Endodermal cell (in vitro differentiated cells): ENCODE measurements at regions not wholly inside any gene's neighbourhood (a gene's known extent, or its start where the extent isn't known, plus 50 kb on each side); places are given as distances from the start of the nearest gene placed in this dataset.

Experiments
- DNase-seq: peaks from one replicate; pipeline ENCODE4 v3.0.0-alpha.2; 2017
- H3K27ac ChIP-seq: 2 replicates; pipeline ENCODE4 v1.5.1; 2013; ENCODE audit warnings: mild to moderate bottlenecking, low read depth, low read length, moderate library complexity
- H3K27me3 ChIP-seq: 2 replicates; pipeline ENCODE4 v1.6.1; 2013; ENCODE audit warnings: mild to moderate bottlenecking, low read length, moderate library complexity; ENCODE audit not compliant: insufficient read depth, control insufficient read depth, poor library complexity, severe bottlenecking
- H3K36me3 ChIP-seq: 2 replicates; pipeline ENCODE4 v1.7.0; 2013; ENCODE audit warnings: mild to moderate bottlenecking, low read length, moderate library complexity; ENCODE audit not compliant: control insufficient read depth, insufficient read depth
- H3K4me1 ChIP-seq: one replicate; pipeline ENCODE4 v1.7.0; 2013; ENCODE audit warnings: low read length; ENCODE audit not compliant: control insufficient read depth, insufficient read depth
- H3K4me3 ChIP-seq: 2 replicates; pipeline ENCODE4 v1.5.1; 2013; ENCODE audit warnings: mild to moderate bottlenecking, low read length, moderate library complexity
- H3K9ac ChIP-seq: 2 replicates; pipeline ENCODE4 v1.6.1; 2013; ENCODE audit warnings: mild to moderate bottlenecking, low read length, moderate library complexity; ENCODE audit not compliant: poor library complexity, severe bottlenecking; ENCODE audit errors: extremely low read depth
- H3K9me3 ChIP-seq: 2 replicates; pipeline ENCODE4 v1.6.1; 2013; ENCODE audit warnings: mild to moderate bottlenecking, low read length, moderate library complexity; ENCODE audit not compliant: control insufficient read depth
- H3K27ac Mint-ChIP-seq: 2 replicates; pipeline ENCODE4 v1.8.0; 2020; ENCODE audit warnings: mixed read lengths
- H3K27me3 Mint-ChIP-seq: 2 replicates; pipeline ENCODE4 v1.8.0; 2021; ENCODE audit warnings: mild to moderate bottlenecking, mixed read lengths; ENCODE audit not compliant: insufficient read depth
- H3K36me3 Mint-ChIP-seq: 2 replicates; pipeline ENCODE4 v1.8.0; 2020; ENCODE audit warnings: low read depth, mixed read lengths
- H3K4me1 Mint-ChIP-seq: 2 replicates; pipeline ENCODE4 v1.8.0; 2020; ENCODE audit warnings: mixed read lengths
- H3K4me3 Mint-ChIP-seq: 2 replicates; pipeline ENCODE4 v1.8.0; 2020; ENCODE audit warnings: mild to moderate bottlenecking, moderate library complexity, mixed read lengths
- H3K9me3 Mint-ChIP-seq: 2 replicates; pipeline ENCODE4 v1.8.0; 2020; ENCODE audit warnings: mild to moderate bottlenecking, mixed read lengths
- WGBS, 2 experiments: methylation state at CpG; one replicate each; pipeline versions ENCODE4 v1.1.5 to v1.1.7; 2013; ENCODE audit warnings: missing lambda C conversion rate in 2 of 2, mixed read lengths in 1 of 2; ENCODE audit not compliant: insufficient coverage in 1 of 2, insufficient read length in 1 of 2; 5-methylcytosine and 5-hydroxymethylcytosine counted together
- TF ChIP-seq, protein P1 (sequence below): fragments of 200-600 bp; sonication (generic); conservative IDR thresholded peaks from 2 replicates; pipeline ENCODE4 v1.5.0; 2021; ENCODE audit warnings: antibody characterized with exemption, mild to moderate bottlenecking

DNA sequence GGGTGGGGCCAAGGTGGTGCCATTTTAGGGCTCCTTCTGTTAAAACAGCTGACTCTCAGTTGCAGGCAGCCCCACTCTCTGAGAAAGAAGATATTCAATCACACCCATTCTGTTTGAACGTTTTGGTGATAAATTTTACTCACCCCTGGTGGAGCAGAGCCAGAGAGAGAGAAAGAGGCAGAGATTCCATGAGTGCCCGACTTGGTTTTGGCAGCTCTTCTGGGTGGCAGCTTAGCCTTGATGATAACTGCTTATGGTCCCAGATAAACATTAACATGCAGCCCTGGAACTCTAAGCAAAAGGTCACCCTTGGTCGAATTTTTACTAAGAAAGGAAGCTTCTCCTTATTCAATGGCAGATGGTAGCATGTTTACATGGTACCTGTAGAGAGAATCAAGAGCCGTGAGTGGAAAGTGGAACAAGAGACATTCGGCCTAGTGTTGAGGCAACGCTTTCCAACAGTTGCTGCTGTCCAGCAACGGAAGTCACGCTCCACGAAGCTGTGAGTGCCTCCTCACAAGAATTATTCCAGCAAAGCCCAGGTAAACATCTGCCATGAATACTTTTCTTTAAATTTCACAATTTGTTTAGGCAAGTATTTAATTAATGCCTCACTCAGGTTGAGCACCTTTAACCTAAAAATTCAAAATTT lies 530.6 kb upstream of the ROBO2 start:
- Histone ChIP-seq H3K27me3 (no peaks in the 10 kb centered on the region), H3K4me3 (no peak overlapping the region), H3K36me3 (no peaks in the 10 kb centered on the region), H3K27ac (no peak overlapping the region), H3K9me3 (no peaks in the 10 kb centered on the region), H3K9ac (no peak overlapping the region), H3K4me1 (no peaks in the 10 kb centered on the region)
- Mint-ChIP-seq H3K36me3 (no peaks in the 10 kb centered on the region), H3K4me1 (no peaks in the 10 kb centered on the region), H3K4me3 (no peak overlapping the region), H3K27ac (no peak overlapping the region), H3K27me3 (no peaks in the 10 kb centered on the region), H3K9me3 (no peaks in the 10 kb centered on the region)
- TF ChIP-seq, protein P1, sequence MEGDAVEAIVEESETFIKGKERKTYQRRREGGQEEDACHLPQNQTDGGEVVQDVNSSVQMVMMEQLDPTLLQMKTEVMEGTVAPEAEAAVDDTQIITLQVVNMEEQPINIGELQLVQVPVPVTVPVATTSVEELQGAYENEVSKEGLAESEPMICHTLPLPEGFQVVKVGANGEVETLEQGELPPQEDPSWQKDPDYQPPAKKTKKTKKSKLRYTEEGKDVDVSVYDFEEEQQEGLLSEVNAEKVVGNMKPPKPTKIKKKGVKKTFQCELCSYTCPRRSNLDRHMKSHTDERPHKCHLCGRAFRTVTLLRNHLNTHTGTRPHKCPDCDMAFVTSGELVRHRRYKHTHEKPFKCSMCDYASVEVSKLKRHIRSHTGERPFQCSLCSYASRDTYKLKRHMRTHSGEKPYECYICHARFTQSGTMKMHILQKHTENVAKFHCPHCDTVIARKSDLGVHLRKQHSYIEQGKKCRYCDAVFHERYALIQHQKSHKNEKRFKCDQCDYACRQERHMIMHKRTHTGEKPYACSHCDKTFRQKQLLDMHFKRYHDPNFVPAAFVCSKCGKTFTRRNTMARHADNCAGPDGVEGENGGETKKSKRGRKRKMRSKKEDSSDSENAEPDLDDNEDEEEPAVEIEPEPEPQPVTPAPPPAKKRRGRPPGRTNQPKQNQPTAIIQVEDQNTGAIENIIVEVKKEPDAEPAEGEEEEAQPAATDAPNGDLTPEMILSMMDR = no peak
- DNase-seq = no peak
- 88 to 100% methylated on average over 5 to 9 of the region's 9 CpGs for WGBS, 2 experiments

DNA sequence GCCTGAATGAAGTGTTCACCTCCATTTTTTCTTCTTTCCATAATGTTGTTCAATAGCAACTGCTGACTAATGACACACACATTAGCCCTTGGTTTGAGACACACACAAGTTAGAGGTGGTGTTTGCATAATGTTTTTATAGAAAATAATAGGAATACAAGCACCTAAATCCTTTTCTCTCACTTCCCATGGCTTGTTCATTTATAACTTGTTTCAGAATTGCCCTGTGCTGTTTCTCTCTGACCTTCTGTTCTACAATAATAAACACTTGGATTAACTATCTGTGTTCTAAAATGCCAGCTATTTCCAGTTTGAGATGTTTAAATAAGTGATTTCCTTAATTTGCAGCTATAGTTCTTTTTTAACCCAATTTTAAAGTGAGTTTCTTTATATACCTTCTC lies 525.1 kb upstream of the ROBO2 start:
- no peaks in the 10 kb centered on the region for H3K9me3 Mint-ChIP-seq
- Histone ChIP-seq H3K9ac (no peak overlapping the region), H3K4me1 (no peaks in the 10 kb centered on the region), H3K4me3 (no peak overlapping the region), H3K9me3 (no peaks in the 10 kb centered on the region), H3K36me3 (no peaks in the 10 kb centered on the region), H3K27ac (no peak overlapping the region), H3K27me3 (no peaks in the 10 kb centered on the region)
- no peak for DNase-seq
- no peaks in the 10 kb centered on the region for H3K27me3 Mint-ChIP-seq
- H3K4me3 Mint-ChIP-seq = no peak overlapping the region
- H3K36me3 Mint-ChIP-seq = no peaks in the 10 kb centered on the region
- TF ChIP-seq, protein P1 = no peak
- H3K27ac Mint-ChIP-seq = no peak overlapping the region
- no peaks in the 10 kb centered on the region for H3K4me1 Mint-ChIP-seq

DNA sequence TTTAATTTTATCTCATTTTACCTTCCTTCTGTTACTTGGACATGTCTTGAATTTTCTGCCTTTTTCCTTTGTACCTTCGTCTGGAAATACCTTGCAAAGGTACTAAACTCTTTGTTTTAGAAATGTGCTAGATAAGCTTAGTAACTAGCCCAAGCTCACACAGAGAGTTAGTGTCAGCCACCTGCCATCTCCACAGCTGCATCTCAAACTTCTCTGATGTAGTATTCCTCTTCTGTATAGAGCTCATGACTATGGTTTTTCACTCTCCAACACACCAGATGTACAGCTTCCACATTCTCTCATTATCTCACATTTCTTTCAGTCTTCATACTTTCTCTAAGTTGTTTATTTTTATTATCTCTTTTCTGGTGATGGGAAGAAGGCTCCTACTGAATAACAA lies 516.6 kb upstream of the ROBO2 start:
- Mint-ChIP-seq H3K36me3 (no peaks in the 10 kb centered on the region), H3K4me1 (no peaks in the 10 kb centered on the region), H3K27me3 (no peaks in the 10 kb centered on the region), H3K27ac (no peak overlapping the region), H3K9me3 (no peaks in the 10 kb centered on the region), H3K4me3 (no peak overlapping the region)
- Histone ChIP-seq H3K4me1 (no peaks in the 10 kb centered on the region), H3K27me3 (no peaks in the 10 kb centered on the region), H3K27ac (no peak overlapping the region), H3K4me3 (no peak overlapping the region), H3K36me3 (no peaks in the 10 kb centered on the region), H3K9ac (no peak overlapping the region), H3K9me3 (no peaks in the 10 kb centered on the region)
- 73 to 100% methylated on average over 1 of the region's 1 CpG for WGBS, 2 experiments
- no peak for DNase-seq
- TF ChIP-seq, protein P1 = no peak
